SK-N-SH (cell line): ENCODE measurements at regions not wholly inside any gene's neighbourhood (a gene's known extent, or its start where the extent isn't known, plus 50 kb on each side); places are given as distances from the start of the nearest gene placed in this dataset.

Experiments
- CTCF ChIP-seq: fragments of 200-600 bp; sonication (generic); IDR thresholded peaks from 2 replicates; pipeline ENCODE4 v1.6.1; 2017; ENCODE audit warnings: antibody characterized with exemption, mild to moderate bottlenecking, moderate library complexity
- MXI1 ChIP-seq: IDR thresholded peaks from 2 replicates; pipeline ENCODE4 v1.6.1; 2012; ENCODE audit warnings: mild to moderate bottlenecking, low read depth, low read length, improper control_type of control experiment
- POLR2AphosphoS5 ChIP-seq: IDR thresholded peaks from 2 replicates; pipeline ENCODE4 v1.6.1; 2012; ENCODE audit warnings: low read depth, low read length
- TF ChIP-seq, protein P1 (sequence below): IDR thresholded peaks from 2 replicates; pipeline ENCODE4 v1.4.0; 2012; ENCODE audit warnings: low read depth, borderline replicate concordance

DNA sequence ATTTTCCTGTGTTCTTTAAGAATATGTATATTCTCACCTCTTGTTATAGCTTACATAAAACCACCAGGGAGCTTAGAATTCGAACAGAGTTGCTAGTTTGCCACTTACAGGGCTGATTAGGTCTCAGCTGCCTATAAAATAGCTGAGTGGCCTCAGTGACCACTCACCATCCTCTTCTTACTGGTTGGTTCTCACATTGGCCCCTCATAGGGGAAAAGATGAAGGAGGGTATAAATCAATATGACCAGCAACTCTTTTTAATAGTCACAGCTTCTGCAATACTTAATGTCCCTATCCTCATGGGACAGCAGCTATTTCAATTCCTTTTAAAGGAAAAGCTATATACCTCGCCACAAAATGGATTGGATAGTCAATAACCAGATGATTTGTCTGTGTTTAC, 199.4 kb upstream of the CDH20 start:
- TF ChIP-seq CTCF (no peak), POLR2AphosphoS5 (no peak), MXI1 (no peak)
- TF ChIP-seq, protein P1, sequence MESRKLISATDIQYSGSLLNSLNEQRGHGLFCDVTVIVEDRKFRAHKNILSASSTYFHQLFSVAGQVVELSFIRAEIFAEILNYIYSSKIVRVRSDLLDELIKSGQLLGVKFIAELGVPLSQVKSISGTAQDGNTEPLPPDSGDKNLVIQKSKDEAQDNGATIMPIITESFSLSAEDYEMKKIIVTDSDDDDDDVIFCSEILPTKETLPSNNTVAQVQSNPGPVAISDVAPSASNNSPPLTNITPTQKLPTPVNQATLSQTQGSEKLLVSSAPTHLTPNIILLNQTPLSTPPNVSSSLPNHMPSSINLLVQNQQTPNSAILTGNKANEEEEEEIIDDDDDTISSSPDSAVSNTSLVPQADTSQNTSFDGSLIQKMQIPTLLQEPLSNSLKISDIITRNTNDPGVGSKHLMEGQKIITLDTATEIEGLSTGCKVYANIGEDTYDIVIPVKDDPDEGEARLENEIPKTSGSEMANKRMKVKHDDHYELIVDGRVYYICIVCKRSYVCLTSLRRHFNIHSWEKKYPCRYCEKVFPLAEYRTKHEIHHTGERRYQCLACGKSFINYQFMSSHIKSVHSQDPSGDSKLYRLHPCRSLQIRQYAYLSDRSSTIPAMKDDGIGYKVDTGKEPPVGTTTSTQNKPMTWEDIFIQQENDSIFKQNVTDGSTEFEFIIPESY, result no peak
